HT1080 (cell line): ENCODE measurements at regions not wholly inside any gene's neighbourhood (a gene's known extent, or its start where the extent isn't known, plus 50 kb on each side); places are given as distances from the start of the nearest gene placed in this dataset.
"Not testable (repeated sequence)": the region's sequence is repeated elsewhere in the genome, so short reads cannot be mapped to it uniquely, and the experiment has no call there.

Source experiments
- DNase-seq: peaks from one replicate; pipeline ENCODE4 v3.0.0-alpha.2; 2015; ENCODE audit warnings: low read depth

- no peak for DNase-seq
These were observed 175.5 kb downstream of the AKAIN1 start for GRCh38 chr18:5021558-5021957.

DNA sequence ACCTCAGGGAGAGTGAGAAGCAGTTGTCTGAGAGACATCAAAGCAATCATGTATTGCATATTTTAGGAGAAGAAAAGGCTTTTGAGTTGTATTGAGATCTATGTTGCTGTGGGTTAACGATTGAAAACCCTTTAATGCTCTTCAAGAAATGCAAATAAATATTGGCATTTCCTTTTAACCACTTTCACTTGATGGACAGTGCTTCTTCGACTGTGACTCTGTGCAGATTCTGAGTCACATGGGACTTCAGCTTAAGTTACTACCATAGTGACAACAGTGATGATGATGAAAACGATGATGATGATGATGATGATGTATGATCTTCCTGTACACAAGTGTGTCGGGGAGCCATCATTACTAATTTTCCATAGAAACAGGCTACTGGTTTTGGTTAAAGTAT, 181.8 kb downstream of the AKAIN1 start:
- no peak for DNase-seq

GRCh38 chr18:5004031-5004820, 192.8 kb downstream of the AKAIN1 start:
- not testable (repeated sequence) for DNase-seq

GRCh38 chr18:4994710-4995109, 202.3 kb downstream of the AKAIN1 start:
- no peak for DNase-seq

- DNase-seq, result no peak
These were observed 209.3 kb downstream of the AKAIN1 start for GRCh38 chr18:4987452-4988405.

DNA sequence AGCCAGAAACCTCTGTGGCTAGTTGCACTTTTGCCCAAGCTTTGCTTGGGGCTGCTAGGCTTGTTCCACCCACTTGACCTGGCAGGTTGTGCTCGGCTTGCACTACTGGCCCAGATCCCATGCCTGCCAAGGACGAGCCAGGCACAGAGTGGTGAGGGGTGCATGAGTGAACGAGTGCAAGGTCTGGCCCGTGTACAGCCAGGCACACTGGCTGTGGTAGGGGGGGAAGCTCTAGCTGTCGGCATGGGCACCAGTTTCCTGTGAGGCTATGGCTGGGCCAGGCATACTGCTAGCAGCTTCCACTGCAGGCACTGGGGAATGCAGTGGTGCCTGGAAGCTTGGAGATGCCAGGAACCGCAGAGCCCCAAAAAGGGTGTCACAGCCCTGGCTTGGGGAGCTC, 210.4 kb downstream of the AKAIN1 start:
- DNase-seq, result no peak

GRCh38 chr18:4986066-4986465, 211.0 kb downstream of the AKAIN1 start:
- no peak for DNase-seq

- DNase-seq, result no peak
These were observed 235.7 kb downstream of the AKAIN1 start for GRCh38 chr18:4961121-4961909.

DNA sequence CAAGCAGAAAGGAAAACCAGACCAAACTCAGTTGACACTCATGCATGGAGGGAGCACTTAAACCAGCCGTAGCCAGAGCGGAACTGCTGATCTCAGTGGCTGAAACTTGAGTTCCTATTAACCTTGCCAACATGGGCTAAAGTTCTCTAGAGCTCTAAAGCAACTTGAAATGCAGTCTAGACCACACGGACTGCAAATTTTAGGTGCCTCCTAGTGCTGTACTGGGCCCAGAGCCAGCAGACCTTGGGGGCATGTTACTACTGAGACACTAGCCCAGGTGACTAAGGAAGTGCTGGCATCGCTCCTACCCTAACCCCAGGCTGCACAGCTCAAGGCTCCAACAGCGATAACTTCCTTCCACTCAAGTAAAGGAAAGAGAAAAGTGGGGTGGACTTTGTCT, 236.5 kb downstream of the AKAIN1 start:
- DNase-seq, result no peak

DNA sequence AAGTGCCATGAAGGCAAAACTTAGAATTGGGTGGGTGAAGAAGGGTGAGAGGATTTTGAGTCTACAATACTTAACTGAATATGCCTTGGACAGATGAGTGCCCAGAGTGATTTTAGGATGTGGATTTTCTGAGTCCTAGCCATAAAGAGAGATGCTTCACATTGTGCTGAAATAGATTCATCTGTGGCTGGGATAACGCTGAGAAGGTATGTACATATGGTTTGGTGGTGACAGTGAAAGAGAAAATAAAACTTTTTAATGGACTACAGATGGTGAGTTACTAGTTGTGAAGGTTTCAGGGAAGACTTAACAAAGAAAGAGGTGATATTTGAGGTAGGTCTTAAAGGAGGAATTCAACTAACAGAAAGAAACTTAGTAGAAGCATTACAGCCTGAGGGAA, 265.8 kb downstream of the AKAIN1 start:
- DNase-seq, result no peak

DNA sequence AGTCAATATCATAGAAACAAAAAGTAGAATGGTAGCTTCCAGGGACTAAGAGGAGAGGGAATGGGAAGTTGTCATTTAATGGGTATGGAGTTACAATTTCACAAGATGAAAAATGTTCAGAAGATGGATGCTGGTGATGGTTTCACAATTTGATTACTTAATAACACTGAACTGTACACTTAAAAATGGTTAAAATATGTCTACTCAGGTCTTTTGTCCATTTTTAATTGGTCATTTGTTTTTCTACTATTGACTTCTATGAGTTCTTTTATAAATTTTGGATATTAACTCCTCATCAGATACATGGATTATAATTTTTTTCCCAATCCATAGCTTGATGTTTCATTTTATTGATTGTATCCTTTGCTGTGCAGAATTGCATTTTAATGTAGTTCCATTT, 275.5 kb downstream of the AKAIN1 start:
- DNase-seq, result no peak

DNA sequence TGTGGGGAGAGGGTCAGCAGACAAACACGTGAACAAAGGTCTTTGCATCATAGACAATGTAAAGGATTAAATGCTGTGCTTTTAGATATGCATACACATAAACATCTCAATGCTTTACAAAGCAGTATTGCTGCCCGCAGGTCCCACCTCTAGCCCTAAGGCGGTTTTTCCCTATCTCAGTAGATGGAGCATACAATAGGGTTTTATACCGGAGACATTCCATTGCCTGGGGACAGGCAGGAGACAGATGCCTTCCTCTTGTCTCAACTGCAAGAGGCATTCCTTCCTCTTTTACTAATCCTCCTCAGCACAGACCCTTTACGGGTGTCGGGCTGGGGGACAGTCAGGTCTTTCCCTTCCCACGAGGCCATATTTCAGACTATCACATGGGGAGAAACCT, 279.5 kb downstream of the AKAIN1 start:
- DNase-seq, result not testable (repeated sequence)

GRCh38 chr18:4908328-4908727, 288.7 kb downstream of the AKAIN1 start:
- DNase-seq, result no peak

- DNase-seq, result no peak
These were observed 290.2 kb downstream of the AKAIN1 start for GRCh38 chr18:4906856-4907255.

- DNase-seq, result no peak
These were observed 308.6 kb downstream of the AKAIN1 start for GRCh38 chr18:4888251-4889040.

DNA sequence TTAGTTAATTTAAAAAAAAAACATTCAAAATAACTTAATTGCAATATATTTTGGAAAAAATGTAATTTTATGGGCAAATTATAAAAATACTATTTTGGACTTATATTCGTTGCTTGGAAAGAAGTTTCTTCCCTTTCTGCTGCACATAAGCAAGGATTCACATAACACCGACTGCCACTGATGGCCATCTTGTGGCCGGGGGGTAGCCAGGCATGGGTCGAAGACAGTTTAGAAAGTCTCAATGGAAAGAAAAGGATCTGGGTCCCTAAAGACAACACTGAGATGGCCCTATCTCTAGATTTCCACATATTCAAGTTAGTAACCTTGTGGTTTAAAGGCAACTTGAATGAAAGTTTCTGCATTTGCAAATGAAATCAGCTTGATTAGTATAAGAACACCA, 318.6 kb downstream of the AKAIN1 start:
- no peak for DNase-seq

DNA sequence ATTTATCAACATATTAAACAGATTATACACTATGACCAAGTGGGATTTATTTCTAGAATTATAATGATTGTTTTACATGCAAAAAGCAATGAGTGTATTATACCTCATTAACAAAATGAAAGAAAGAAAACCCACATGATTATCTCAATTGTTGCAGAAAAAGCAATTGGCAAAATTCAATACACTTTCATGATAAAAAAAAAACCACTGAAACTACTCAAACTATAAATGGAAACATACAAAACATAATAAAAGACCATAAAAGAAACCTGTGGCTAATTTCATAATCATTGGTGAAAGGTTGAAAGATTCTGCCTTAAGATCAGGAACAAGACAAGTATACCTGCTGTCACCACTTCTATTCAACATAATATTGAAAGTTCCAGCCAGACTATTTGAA, 325.9 kb downstream of the AKAIN1 start:
- DNase-seq, result no peak

DNA sequence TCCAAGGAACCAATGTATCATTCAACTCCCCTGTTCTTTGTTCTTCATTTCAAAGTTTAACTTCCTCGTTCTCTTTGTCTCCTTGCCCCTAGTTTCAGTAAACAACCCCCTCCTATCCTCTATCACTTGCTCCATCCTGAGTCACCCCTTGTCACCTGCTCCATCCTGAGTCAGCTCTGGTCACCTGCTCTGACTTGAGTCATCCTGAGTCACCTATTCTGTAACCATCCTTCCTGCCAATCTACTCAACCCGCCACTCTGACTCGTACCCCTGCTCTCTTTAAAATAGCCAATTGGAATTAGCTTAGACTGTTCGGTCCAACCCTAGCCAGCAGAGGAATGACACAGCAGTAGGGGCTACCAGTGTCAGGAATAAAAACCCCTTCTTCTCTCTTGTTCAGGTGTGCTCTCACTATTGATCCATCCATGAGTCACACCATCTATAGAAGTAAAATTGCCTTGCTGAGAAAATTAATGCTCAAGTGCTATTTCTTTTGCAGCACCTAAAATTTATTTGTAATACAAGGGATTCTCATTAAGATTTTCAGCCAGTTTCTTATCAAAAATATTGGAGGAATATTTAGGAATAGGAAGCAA, 326.8 kb downstream of the AKAIN1 start:
- DNase-seq, result peak; percentile 65

DNA sequence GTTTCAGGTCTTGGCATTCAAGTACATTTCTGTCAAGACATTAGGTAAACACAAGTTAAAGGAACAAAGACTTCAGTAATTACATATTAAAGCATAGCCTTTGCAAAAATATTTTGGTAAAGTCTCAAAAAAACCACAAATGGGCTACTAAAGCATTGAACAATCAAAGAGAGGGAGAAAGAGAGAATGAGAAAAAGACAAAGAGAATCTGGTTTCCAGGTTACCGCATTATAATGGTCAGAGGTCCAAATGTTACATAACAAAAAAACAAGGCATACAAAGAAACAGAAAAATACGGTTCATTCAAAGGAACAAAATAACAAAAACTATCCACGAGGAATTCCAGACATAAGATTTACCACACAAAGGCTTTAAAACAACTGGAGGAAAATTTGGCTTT, 327.9 kb downstream of the AKAIN1 start:
- DNase-seq, result no peak

DNA sequence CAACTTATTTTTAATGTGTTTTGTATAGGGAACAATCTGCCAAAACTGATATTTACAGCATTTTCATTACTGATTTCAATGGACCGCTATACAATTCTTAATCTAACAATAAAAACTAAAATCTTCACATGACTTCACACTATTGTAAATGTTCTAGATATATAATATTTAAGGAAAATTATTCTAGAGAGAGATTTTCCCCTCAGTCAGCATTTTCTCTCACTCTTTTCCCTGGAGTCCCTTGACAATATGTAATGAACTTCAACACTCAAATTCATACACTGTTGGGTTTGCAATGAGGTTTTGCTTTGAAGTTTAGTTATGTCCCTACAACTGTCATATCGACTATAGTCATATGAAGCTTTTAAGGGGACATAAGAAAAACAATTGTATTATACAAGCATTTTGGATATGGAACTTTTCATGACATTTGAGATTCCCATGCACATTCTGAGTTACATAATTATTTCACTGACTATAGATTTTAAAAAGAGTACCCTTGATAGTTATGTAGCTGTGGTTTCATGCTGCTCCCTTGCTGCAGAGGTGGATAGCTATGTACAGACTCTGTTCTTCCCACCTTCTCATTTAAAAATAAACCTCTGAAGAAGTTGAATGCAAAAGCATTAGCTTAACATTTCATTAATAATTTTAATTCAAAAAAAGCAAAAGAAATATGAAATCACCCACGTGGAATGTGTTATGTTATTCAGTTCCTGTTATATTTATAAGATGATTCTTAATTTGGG, 338.5 kb downstream of the AKAIN1 start:
- DNase-seq, result no peak
